Calu3 (cell line): ENCODE measurements at regions not wholly inside any gene's neighbourhood (a gene's known extent, or its start where the extent isn't known, plus 50 kb on each side); places are given as distances from the start of the nearest gene placed in this dataset.

Experiments
- BruUV-seq: library from RNA; stranded (reverse); fragments of 400-500 nt; replicated peaks from 2 replicates; lab custom pipeline; 2021; lab: Mats Ljungman, UMichigan
- CTCF ChIA-PET: fragments of 300-600 bp; sonication (Branson Sonifier 250); formaldehyde crosslinking; loops from one replicate; lab custom pipeline; 2022; ENCODE audit warnings: antibody characterized with exemption; lab: Charles Lee
- DNase-seq: peaks from one replicate; pipeline ENCODE4 v3.0.0; 2022
- H3K27ac Mint-ChIP-seq: one replicate; pipeline ENCODE4 v1.8.0; 2022; ENCODE audit warnings: mixed read lengths; ENCODE audit not compliant: unreplicated experiment
- H3K27me3 Mint-ChIP-seq: one replicate; pipeline ENCODE4 v1.8.0; 2022; ENCODE audit warnings: mixed read lengths; ENCODE audit not compliant: unreplicated experiment
- H3K36me3 Mint-ChIP-seq: one replicate; pipeline ENCODE4 v1.8.0; 2022; ENCODE audit warnings: mild to moderate bottlenecking, moderate library complexity, mixed read lengths; ENCODE audit not compliant: insufficient read depth, unreplicated experiment
- H3K4me1 Mint-ChIP-seq: one replicate; pipeline ENCODE4 v1.8.0; 2022; ENCODE audit warnings: mild to moderate bottlenecking, low read depth, mixed read lengths; ENCODE audit not compliant: unreplicated experiment
- H3K4me3 Mint-ChIP-seq: one replicate; pipeline ENCODE4 v1.8.0; 2022; ENCODE audit warnings: mild to moderate bottlenecking, low read depth, moderate library complexity, mixed read lengths; ENCODE audit not compliant: unreplicated experiment
- H3K9me3 Mint-ChIP-seq: one replicate; pipeline ENCODE4 v1.8.0; 2022; ENCODE audit warnings: low read depth, mixed read lengths; ENCODE audit not compliant: unreplicated experiment
- CTCF ChIP-seq: fragments of 200-600 bp; IDR thresholded peaks from one replicate; pipeline ENCODE4 v1.8.0; 2022; ENCODE audit warnings: antibody characterized with exemption; ENCODE audit not compliant: unreplicated experiment
- intact Hi-C: fragments of 100-400 bp; cut with micrococcal nuclease; formaldehyde crosslinking; loops from one replicate; pipeline ENCODE4 v1.10.0; 2022; ENCODE audit not compliant: unreplicated experiment

DNA sequence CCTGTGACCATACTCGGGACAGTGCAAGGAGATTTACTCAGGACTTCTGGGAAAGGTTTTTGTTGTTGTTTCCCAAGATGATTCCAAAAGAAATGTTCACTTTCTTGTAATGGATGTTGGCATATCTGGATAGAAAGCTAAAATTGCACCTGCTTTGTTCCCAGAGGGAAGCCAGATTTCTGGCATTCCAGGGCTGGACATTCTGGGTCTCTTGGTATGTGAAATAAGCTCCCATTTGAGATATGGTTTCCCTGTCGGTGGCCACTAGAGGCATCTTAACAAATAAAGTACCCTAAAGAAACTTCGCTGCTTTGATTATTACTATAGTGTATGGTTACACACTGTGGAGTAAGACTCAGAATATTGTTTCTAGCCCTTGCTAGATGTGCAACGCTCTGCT, 737.3 kb downstream of the BRINP1 start:
- Mint-ChIP-seq H3K9me3 (peaks cover 16% of the 10 kb centered on the region), H3K27ac (no peak overlapping the region), H3K4me3 (no peak overlapping the region), H3K27me3 (no peaks in the 10 kb centered on the region), H3K4me1 (no peaks in the 10 kb centered on the region), H3K36me3 (no peaks in the 10 kb centered on the region)
- CTCF ChIA-PET: no interaction called here
- intact Hi-C loops: no loop called here
- no TSS peak for BruUV-seq
- TF ChIP-seq CTCF: no peak
- DNase-seq: no peak

DNA sequence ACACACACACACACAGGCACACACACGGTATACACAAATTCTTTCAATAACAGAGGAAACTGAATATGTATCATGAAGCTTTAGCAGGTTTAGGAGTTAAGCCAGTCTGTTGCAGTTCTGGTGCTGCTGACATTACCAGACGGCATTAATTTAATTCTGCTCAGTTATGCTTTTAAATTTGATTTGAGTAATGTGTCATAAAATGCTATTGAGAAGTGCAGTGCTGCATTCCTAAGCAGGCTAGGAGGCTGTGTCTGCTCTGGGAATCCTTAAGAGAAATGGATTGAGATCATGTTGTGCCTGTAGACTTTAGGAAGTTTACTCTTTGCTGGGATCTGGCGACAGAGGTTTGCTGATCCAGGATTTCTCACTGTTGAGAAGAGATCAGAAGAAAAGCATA, 733.8 kb downstream of the BRINP1 start:
- no TSS peak for BruUV-seq
- H3K4me1 Mint-ChIP-seq: no peaks in the 10 kb centered on the region
- intact Hi-C loops: no loop called here
- H3K27ac Mint-ChIP-seq: no peak overlapping the region
- TF ChIP-seq CTCF: no peak
- no peaks in the 10 kb centered on the region for H3K36me3 Mint-ChIP-seq
- H3K27me3 Mint-ChIP-seq: no peaks in the 10 kb centered on the region
- DNase-seq: no peak
- H3K9me3 Mint-ChIP-seq: peaks cover 12% of the 10 kb centered on the region
- CTCF ChIA-PET: no interaction called here
- no peak overlapping the region for H3K4me3 Mint-ChIP-seq

DNA sequence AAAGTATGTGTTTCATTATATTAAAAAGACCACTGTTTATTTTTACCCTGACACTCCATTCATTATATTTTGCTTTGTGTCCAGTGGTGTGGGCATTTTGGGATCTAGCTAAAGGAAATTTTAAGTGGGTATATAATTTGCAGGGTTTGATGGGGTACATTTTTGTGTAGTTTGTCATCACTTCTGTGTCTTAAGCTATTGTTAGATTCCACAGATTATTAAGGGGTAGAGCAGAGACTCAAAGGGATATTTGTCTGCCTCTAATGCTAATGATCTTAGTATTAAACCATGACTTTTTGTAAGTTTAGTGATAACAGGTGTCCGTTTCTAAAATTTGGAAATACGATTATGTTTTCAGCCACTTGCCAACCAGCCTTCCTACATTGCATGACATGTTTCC, 731.6 kb downstream of the BRINP1 start:
- BruUV-seq: no TSS peak
- Mint-ChIP-seq H3K4me3 (no peak overlapping the region), H3K36me3 (no peaks in the 10 kb centered on the region), H3K27ac (no peak overlapping the region), H3K27me3 (no peaks in the 10 kb centered on the region), H3K4me1 (no peaks in the 10 kb centered on the region), H3K9me3 (peaks cover 8% of the 10 kb centered on the region)
- intact Hi-C loops: no loop called here
- DNase-seq: no peak
- no peak for TF ChIP-seq CTCF
- CTCF ChIA-PET: no interaction called here

- no peak for DNase-seq
- intact Hi-C loops: no loop called here
- TF ChIP-seq CTCF: no peak
- Mint-ChIP-seq H3K4me3 (no peak overlapping the region), H3K36me3 (no peaks in the 10 kb centered on the region), H3K27ac (no peak overlapping the region), H3K9me3 (peaks cover 8% of the 10 kb centered on the region), H3K27me3 (no peaks in the 10 kb centered on the region), H3K4me1 (no peaks in the 10 kb centered on the region)
- CTCF ChIA-PET: no interaction called here
- no TSS peak for BruUV-seq
These were observed 728.2 kb downstream of the BRINP1 start for GRCh38 chr9:118640836-118641560.
